ENCODE measurements at regions not wholly inside any gene's neighbourhood (a gene's known extent, or its start where the extent isn't known, plus 50 kb on each side); places are given as distances from the start of the nearest gene placed in this dataset.

GRCh38 chr18:39235118-39235719, 1669.6 kb upstream of the CELF4 start (continued):
- no peak for TF ChIP-seq HDGF (IDR thresholded peaks at IDR 0.05)
- TF ChIP-seq CBX5 (IDR thresholded peaks at IDR 0.05; ENCODE audit: low read depth), result no peak
- TF ChIP-seq BHLHE40 (IDR thresholded peaks at IDR 0.05; ENCODE audit: borderline replicate concordance in 1 of 2, low read depth in 2 of 2, low read length in 1 of 2), result no peak

DNA sequence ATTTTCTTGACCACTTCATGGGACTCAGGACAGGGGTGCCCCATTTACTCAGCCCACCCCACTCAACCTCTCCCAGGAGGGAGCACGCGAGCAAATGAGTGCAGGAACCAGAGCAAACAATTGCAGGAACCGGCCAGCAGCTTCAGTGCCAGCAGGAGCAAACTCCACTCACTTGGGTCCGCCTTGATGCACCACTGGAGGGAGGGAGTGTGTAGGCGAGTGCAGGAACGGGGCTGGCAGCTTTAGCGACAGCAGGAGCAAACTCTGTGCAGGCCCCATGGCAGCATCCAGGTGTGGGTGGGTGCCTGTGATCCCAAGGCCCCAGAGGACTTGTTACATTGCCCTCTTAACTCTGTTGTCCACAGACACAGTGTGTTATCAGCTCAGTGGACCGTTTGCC, 1667.3 kb upstream of the CELF4 start:
- SMC1A ChIA-PET (ENCODE audit: uncharacterized antibody, unreplicated experiment), result no interaction called here
- Histone ChIP-seq H3K79me2 (ENCODE audit: control insufficient read depth, insufficient read depth, low read length) (no peaks in the 10 kb centered on the region), H3K27me3 (replicated peaks in 1 of 2; ENCODE audit: control insufficient read depth in 2 of 2, insufficient read depth in 2 of 2, low read length in 1 of 2) (no peaks in the 10 kb centered on the region), H3K9me3 (replicated peaks; ENCODE audit: control insufficient read depth, insufficient read depth, low read length) (no peaks in the 10 kb centered on the region; the same call in 2 of the 3 replicates), H3K4me3 (no peak overlapping the region), H4K20me1 (ENCODE audit: control insufficient read depth, insufficient read depth) (no peaks in the 10 kb centered on the region), H3K9ac (ENCODE audit: control insufficient read depth, insufficient read depth, low read length) (no peak overlapping the region), H3K27ac (ENCODE audit: control insufficient read depth, insufficient read depth) (no peak overlapping the region), H3K4me2 (ENCODE audit: control insufficient read depth, insufficient read depth) (no peak overlapping the region), H3K36me3 (ENCODE audit: control insufficient read depth in 2 of 2, insufficient read depth in 2 of 2, low read length in 1 of 2) (no peaks in the 10 kb centered on the region), H2AFZ (ENCODE audit: control insufficient read depth, low read depth, low read length) (no peak overlapping the region), H3K4me1 (ENCODE audit: control insufficient read depth, insufficient read depth, low read length) (no peaks in the 10 kb centered on the region)
- DNase-seq (ENCODE audit: low read depth, low spot score), result no peak
- POLR2A ChIA-PET, result no interaction called here
- RAD21 ChIA-PET (ENCODE audit: unreplicated experiment), result no interaction called here
- TF ChIP-seq WRNIP1 (IDR thresholded peaks at IDR 0.05; ENCODE audit: borderline replicate concordance, low read depth, low read length) (no peak), ZNF384 (IDR thresholded peaks at IDR 0.05; ENCODE audit: borderline replicate concordance, low read depth, low read length) (no peak), CTCF (IDR thresholded peaks at IDR 0.05 in 2 of 3, conservative IDR thresholded peaks at IDR 0.05 in 1 of 3; ENCODE audit: control insufficient read depth in 2 of 3, extremely low read depth in 1 of 3, insufficient read depth in 1 of 3, low read depth in 3 of 3, low read length in 3 of 3) (no peak), DPF2 (IDR thresholded peaks at IDR 0.05) (no peak), TARDBP (IDR thresholded peaks at IDR 0.05; ENCODE audit: borderline replicate concordance) (no peak), RELB (IDR thresholded peaks at IDR 0.05; ENCODE audit: low read depth) (no peak), HSF1 (IDR thresholded peaks at IDR 0.05; ENCODE audit: low read depth, low read length) (no peak), CHD2 (IDR thresholded peaks at IDR 0.05; ENCODE audit: borderline replicate concordance, low read depth, low read length) (no peak), SUPT20H (IDR thresholded peaks at IDR 0.05; ENCODE audit: borderline replicate concordance, control insufficient read depth, low read depth, low read length) (no peak), MYB (IDR thresholded peaks at IDR 0.05; ENCODE audit: borderline replicate concordance, low read depth, low read length) (no peak)
- TF ChIP-seq, protein P1, sequence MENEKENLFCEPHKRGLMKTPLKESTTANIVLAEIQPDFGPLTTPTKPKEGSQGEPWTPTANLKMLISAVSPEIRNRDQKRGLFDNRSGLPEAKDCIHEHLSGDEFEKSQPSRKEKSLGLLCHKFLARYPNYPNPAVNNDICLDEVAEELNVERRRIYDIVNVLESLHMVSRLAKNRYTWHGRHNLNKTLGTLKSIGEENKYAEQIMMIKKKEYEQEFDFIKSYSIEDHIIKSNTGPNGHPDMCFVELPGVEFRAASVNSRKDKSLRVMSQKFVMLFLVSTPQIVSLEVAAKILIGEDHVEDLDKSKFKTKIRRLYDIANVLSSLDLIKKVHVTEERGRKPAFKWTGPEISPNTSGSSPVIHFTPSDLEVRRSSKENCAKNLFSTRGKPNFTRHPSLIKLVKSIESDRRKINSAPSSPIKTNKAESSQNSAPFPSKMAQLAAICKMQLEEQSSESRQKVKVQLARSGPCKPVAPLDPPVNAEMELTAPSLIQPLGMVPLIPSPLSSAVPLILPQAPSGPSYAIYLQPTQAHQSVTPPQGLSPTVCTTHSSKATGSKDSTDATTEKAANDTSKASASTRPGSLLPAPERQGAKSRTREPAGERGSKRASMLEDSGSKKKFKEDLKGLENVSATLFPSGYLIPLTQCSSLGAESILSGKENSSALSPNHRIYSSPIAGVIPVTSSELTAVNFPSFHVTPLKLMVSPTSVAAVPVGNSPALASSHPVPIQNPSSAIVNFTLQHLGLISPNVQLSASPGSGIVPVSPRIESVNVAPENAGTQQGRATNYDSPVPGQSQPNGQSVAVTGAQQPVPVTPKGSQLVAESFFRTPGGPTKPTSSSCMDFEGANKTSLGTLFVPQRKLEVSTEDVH (IDR thresholded peaks at IDR 0.05; ENCODE audit: low read depth, partially characterized antibody), result no peak
- 37% methylated on average over 8 of the region's 8 CpGs for WGBS (ENCODE audit: insufficient coverage, insufficient replicate concordance, low lambda C conversion rate, missing lambda C conversion rate)
- no peak for ATAC-seq
- in situ Hi-C loops (cut with MboI) (no loop called here), intact Hi-C loops (cut with micrococcal nuclease; ENCODE audit: unreplicated experiment) (no loop called here)
- FAIRE-seq, result no peak
- BruUV-seq (replicated peaks), result no TSS peak
- CTCF ChIA-PET, result no interaction called here

Data from GM12878 (cell line).